Nephron progenitor cell (in vitro differentiated cells): ENCODE measurements at regions not wholly inside any gene's neighbourhood (a gene's known extent, or its start where the extent isn't known, plus 50 kb on each side); places are given as distances from the start of the nearest gene placed in this dataset.

Experiments used
- DNase-seq: peaks from one replicate; pipeline ENCODE4 v3.0.0; 2021
- H3K27ac Mint-ChIP-seq: 2 replicates; pipeline ENCODE4 v1.8.0; 2021; ENCODE audit warnings: mild to moderate bottlenecking, moderate library complexity, mixed read lengths
- H3K27me3 Mint-ChIP-seq: 2 replicates; pipeline ENCODE4 v1.8.0; 2021; ENCODE audit warnings: mild to moderate bottlenecking, low read depth, mixed read lengths; ENCODE audit not compliant: poor library complexity
- H3K36me3 Mint-ChIP-seq: 2 replicates; pipeline ENCODE4 v1.8.0; 2021; ENCODE audit warnings: low read depth, mixed read lengths
- H3K4me1 Mint-ChIP-seq: 2 replicates; pipeline ENCODE4 v1.8.0; 2021; ENCODE audit warnings: mixed read lengths
- H3K4me3 Mint-ChIP-seq: 2 replicates; pipeline ENCODE4 v1.8.0; 2021; ENCODE audit warnings: mild to moderate bottlenecking, moderate library complexity, mixed read lengths
- H3K9me3 Mint-ChIP-seq: 2 replicates; pipeline ENCODE4 v1.8.0; 2021; ENCODE audit warnings: mild to moderate bottlenecking, moderate library complexity, mixed read lengths
- CTCF ChIP-seq: fragments of 200-600 bp; sonication (generic); IDR thresholded peaks from 2 replicates; pipeline ENCODE4 v1.5.0; 2021; ENCODE audit warnings: antibody characterized with exemption

DNA sequence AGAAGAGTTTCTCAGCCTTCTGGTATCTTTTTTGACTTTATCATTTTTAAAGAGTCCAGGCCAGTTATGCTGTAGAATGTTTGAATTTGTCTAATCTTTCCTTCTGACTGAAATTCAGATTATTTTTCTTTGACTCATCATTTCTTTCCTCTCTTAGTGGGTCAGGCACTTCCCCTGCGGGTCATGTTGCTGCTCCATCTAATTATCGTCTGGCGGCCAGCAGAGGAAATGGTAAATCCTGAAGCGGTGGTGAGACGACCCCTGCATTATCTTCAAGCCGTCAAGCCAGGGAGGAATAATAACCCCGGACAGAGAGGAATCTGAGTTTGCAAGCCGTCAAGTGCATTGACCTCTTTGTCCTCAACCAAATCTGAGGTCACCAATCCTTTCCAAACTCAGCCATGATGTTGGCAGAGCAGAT, 102.1 kb downstream of the ADSS2 start:
- Mint-ChIP-seq H3K27ac (peak overlapping the region; percentile 57), H3K9me3 (no peaks in the 10 kb centered on the region)

GRCh38 chr1:244350027-244350426, 101.7 kb downstream of the ADSS2 start:
- peak overlapping the region; percentile 57 for H3K27ac Mint-ChIP-seq
- peaks cover 4% of the 10 kb centered on the region for H3K9me3 Mint-ChIP-seq
- no peaks in the 10 kb centered on the region for H3K36me3 Mint-ChIP-seq
- H3K27me3 Mint-ChIP-seq, result peaks cover 18% of the 10 kb centered on the region
- TF ChIP-seq CTCF, result no peak
- H3K4me3 Mint-ChIP-seq, result peak overlapping the region; percentile 46
- H3K4me1 Mint-ChIP-seq, result peaks cover 88% of the 10 kb centered on the region
- no peak for DNase-seq

More for the DNA sequence above, 102.1 kb downstream of the ADSS2 start:
- TF ChIP-seq CTCF, result no peak
- H3K4me3 Mint-ChIP-seq, result no peak overlapping the region
- H3K4me1 Mint-ChIP-seq, result peaks cover 84% of the 10 kb centered on the region
- no peak for DNase-seq
- no peaks in the 10 kb centered on the region for H3K36me3 Mint-ChIP-seq
- peaks cover 18% of the 10 kb centered on the region for H3K27me3 Mint-ChIP-seq

DNA sequence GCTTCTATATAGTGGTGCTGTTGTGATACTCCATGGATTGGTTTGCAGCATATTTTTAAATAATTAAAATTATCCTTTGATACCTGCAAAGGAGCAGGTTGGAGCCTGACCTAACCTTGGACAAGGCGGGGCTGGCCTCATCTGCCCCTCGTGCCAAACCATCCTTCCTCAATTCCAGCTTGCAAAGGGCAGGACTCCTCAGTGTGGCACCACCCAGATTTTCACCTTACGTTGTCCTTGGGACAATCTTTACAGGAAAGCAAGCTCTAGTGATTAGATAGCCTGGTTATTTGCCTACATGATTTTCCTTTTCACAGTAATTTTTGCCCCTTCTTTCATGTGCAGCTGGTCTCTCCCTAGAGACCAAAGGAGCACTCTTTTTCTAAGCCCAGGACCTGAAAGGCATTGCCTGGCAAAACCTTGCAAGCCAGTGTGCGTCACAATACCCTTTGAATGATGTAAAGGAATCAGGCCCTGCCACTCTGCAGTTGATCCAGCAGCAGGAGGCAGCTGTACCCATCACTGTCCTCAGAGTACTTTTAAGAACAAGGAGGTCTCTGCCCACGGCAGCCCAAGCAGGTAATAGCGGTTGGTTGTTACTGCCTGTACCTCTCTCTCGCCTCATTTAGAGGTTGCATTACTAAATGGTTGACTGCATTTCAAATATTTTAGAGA, 99.4 kb downstream of the ADSS2 start:
- TF ChIP-seq CTCF, result no peak
- peak overlapping the region; percentile 36 for H3K27ac Mint-ChIP-seq
- H3K9me3 Mint-ChIP-seq, result peaks cover 13% of the 10 kb centered on the region
- peaks cover 8% of the 10 kb centered on the region for H3K27me3 Mint-ChIP-seq
- peaks cover 70% of the 10 kb centered on the region for H3K4me1 Mint-ChIP-seq
- DNase-seq, result no peak
- H3K4me3 Mint-ChIP-seq, result no peak overlapping the region
- H3K36me3 Mint-ChIP-seq, result no peaks in the 10 kb centered on the region

DNA sequence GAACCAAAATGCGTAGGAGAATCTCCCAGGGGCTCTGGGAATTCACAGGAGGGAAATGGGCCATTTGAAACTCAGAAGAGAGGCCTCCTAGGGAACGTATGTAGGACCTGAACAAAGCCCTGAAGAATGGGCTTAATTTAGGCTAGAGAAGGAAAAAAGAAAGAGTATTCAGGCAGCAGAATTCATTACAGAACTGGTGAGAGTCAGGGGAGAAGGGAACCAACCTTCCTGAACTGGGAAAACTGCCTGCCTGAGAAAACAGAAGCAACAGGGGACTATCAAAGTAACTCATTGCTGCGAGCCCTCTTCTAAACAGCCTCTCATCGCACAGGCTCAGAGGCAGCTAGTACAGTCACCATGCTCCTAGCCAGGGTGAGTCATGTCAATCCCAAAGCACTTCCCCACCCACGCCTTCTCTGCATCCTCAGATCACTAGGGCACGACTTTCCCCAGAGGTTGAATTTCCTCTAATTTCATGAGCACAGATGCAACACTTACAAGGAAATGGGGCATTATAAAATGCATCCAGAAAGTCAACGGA, 98.1 kb downstream of the ADSS2 start:
- H3K36me3 Mint-ChIP-seq, result no peaks in the 10 kb centered on the region

GRCh38 chr1:244354810-244355278, 96.9 kb downstream of the ADSS2 start:
- Mint-ChIP-seq H3K27me3 (peaks cover 8% of the 10 kb centered on the region), H3K4me3 (no peak overlapping the region), H3K9me3 (peaks cover 13% of the 10 kb centered on the region), H3K36me3 (no peaks in the 10 kb centered on the region), H3K27ac (peak overlapping the region; percentile 25), H3K4me1 (peaks cover 46% of the 10 kb centered on the region)
- TF ChIP-seq CTCF, result no peak
- DNase-seq, result no peak

More for the DNA sequence above, 98.1 kb downstream of the ADSS2 start:
- Mint-ChIP-seq H3K9me3 (peaks cover 13% of the 10 kb centered on the region), H3K4me3 (no peak overlapping the region), H3K27me3 (peaks cover 8% of the 10 kb centered on the region), H3K4me1 (peaks cover 58% of the 10 kb centered on the region), H3K27ac (peak overlapping the region; percentile 96)
- TF ChIP-seq CTCF, result no peak
- DNase-seq, result no peak

DNA sequence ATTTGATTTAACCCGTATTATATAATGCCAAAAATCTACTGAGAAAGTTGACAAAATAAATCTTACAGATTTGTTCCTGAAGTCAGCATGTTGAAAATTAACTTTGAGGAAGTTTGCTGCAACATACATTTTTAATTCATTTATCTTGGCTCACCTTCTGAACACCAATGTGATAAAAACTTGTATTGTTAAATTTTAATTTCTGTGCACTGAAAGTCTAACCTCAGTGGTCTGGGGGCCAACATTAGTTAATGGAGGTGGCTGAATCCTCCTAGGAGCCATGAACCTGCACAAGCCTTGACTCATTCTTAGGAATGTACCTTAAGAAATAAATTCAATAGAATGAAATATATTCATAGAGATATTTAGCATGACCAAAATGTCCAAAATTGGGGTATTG, 95.3 kb downstream of the ADSS2 start:
- Mint-ChIP-seq H3K9me3 (peaks cover 17% of the 10 kb centered on the region), H3K36me3 (no peaks in the 10 kb centered on the region), H3K27me3 (peaks cover 4% of the 10 kb centered on the region), H3K4me1 (peaks cover 41% of the 10 kb centered on the region), H3K27ac (no peak overlapping the region), H3K4me3 (no peak overlapping the region)
- TF ChIP-seq CTCF, result no peak
- no peak for DNase-seq
